GM18907 (cell line): ENCODE measurements at regions not wholly inside any gene's neighbourhood (a gene's known extent, or its start where the extent isn't known, plus 50 kb on each side); places are given as distances from the start of the nearest gene placed in this dataset.

ENCODE experiments used
- ATAC-seq: cut with Tn5 transposase; IDR thresholded peaks from one replicate; pipeline ENCODE4 v1.9.1; 2021; ENCODE audit warnings: mild to moderate bottlenecking, moderate library complexity; ENCODE audit not compliant: unreplicated experiment

GRCh38 chr14:38527502-38527878 lies 271.6 kb upstream of the CLEC14A start:
- no peak for ATAC-seq

GRCh38 chr14:38526826-38527501 lies 271.1 kb upstream of the CLEC14A start:
- no peak for ATAC-seq

DNA sequence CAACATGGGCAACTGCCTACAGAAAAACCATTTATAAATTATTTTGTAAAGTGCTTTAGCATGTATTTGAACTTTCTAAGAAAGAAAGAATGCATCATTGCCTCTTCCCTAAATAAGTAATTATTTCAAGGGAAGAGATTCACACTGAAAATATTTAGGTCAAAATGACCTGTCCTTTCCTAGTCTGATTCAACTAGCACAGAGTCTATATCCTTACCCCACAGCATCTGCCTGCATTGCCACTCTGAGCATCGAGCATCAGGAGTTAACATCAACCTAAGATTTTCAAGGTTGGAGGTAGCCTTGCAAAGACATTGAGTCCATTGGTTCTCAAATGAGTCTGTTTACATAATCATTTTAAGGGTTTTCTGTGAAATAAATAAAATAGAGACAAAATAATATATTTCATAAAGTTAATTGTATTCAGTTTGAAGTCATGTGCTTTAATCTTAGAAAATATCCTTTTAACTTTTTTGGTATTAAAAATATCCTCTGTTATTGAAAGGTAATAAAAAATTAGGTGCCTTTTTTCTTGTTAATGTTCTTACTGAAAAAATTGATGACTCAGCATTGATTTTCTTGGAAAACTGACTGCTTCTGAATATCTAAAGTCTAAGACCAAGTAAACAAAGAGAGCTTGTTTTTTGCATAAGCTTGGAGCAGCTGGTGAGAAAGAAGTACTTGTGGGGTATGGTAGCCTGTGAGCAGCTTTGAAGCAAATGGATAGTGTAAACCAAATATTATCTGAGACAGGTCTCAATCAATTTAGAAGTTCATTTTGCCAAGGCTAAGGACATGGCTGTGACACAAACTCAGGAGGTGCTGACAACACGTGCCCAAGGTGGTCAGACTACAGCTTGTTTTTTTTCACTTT lies 269.0 kb upstream of the CLEC14A start:
- ATAC-seq = no peak

DNA sequence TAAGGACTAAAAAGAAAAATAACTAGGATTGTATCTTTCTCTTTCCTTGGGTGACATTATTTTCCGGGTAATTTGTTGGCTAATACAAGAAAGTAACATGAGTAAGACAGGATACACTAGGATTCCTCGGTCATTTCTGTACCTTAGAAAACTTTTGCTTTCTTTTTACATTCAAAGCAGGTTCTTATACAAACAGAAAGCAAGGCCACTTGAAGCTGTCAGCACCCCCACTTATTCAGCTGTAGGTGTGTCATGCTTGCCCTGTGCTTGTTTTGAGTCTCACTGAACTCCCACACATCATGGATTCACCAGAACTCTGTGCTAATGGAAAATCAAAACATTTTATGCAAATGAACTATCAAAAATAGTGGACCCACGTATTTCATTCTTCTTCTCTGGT lies 266.8 kb upstream of the CLEC14A start:
- peak; percentile 38 for ATAC-seq

DNA sequence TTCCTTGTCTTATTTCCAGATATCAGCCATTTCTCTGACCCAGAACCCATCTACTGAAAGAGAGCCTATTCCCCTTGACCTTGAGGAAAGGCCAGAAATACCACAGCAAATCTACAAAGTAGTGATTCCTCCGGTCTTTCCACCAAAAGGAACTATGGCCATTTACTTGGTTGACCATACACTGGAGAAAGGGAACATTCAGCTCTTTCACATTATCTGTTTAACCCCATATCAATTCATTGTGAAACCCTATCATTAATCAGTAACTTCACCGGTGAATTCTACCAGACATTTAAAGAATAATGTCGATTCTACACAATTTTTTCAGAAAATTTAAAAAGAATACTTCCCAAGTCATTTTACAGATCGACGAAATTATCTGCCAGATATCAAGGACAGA lies 265.7 kb upstream of the CLEC14A start:
- no peak for ATAC-seq

GRCh38 chr14:38517426-38517825 lies 261.5 kb upstream of the CLEC14A start:
- no peak for ATAC-seq

GRCh38 chr14:38512236-38512635 lies 256.3 kb upstream of the CLEC14A start:
- ATAC-seq = no peak

DNA sequence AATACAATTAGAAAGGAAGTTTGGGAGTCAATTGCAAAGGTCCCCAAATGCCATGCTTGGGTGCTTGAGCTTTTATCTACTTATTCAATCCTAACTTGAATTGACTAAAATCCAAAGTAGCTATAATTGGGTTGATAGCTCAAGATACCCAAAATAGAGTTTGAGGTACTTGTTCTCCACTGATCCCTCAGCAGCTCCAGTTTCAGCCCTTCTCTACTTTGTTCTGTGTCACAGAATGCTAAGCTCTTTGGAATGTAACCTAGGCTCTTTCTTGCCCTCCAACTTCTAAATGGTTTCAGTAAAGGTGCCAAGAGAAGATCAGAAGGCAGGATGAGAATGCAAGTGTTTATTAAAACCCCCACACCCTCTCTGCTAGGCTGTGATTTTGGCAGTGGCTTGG lies 251.4 kb upstream of the CLEC14A start:
- ATAC-seq = no peak

DNA sequence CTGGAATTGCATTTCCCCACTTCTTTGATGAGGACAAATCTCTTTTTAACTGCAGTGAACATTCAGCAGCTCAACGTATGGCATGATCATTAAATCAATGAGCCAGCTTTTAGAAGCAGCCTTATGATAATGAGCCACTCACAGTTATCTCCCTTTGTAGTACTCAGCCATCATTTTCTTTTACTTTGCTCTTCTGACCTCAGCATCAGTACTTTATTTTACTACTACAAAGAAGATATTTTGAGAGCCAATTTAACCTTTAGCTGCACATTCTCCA lies 250.0 kb upstream of the CLEC14A start:
- no peak for ATAC-seq

DNA sequence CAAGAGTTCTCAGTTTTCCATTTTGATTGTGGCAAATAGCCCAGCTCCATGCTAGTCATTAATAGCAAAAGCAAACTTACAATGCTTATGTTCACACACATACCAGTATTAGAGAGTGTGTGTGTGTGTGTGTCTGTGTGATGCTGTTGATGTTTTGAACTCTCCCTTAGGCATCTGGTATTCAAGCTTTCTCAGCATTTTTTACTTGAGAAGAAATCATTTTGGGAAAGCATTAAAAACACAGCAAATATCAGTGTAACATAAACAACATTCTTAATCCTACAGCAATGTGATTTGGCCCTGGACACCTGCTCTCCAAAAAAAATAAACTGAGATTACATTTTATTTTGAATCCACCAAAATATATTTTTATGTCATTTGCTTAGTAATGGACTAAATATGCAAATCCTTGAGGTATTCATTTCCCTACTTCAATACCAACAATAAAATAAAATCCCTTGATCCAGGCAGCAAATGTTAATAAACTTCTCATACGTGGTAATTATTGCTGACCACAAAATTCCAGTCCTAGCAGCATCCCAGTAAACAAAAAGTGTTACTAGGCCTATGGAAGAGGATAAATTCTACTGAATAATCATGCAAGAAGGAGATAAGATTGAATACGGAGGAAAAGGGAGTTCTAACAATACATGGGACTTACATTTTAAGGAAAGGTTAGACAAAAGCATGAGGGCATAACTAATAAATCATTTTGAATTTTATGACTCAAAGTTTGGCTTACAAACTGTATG lies 249.5 kb upstream of the CLEC14A start:
- ATAC-seq = no peak

GRCh38 chr14:38504175-38504574 lies 248.3 kb upstream of the CLEC14A start:
- ATAC-seq = no peak

DNA sequence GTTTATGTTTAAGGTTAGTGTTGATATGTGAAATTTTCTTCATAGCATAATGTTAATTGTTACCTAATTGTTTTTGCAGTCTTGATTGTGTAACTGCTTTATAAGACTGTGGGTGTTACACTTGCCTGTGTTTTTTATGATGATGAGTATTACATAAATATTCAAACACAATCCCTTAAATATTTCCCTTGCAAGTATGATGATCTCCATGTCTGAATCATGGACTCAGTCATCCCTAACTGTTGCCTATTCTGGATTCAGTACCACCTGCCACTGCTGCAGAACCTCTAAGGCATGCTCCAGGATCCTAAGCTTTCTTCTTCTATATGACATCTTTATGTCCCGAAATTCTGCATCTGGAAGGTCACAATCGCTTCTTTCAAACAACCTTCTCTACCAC lies 246.3 kb upstream of the CLEC14A start:
- ATAC-seq = no peak

GRCh38 chr14:38500125-38500524 lies 244.2 kb upstream of the CLEC14A start:
- ATAC-seq = no peak

GRCh38 chr14:38496092-38496491 lies 240.2 kb upstream of the CLEC14A start:
- no peak for ATAC-seq

GRCh38 chr14:38490273-38490672 lies 234.4 kb upstream of the CLEC14A start:
- peak; percentile 98 for ATAC-seq

- ATAC-seq = no peak
Measured at GRCh38 chr14:38485026-38485425, 229.1 kb upstream of the CLEC14A start.

- ATAC-seq = no peak
Measured at GRCh38 chr14:38481952-38482678, 226.2 kb upstream of the CLEC14A start.

- no peak for ATAC-seq
Measured at GRCh38 chr14:38469156-38469555, 213.3 kb upstream of the CLEC14A start.

GRCh38 chr14:38442208-38442607 lies 186.3 kb upstream of the CLEC14A start:
- ATAC-seq = no peak

GRCh38 chr14:38432186-38432585 lies 176.3 kb upstream of the CLEC14A start:
- no peak for ATAC-seq

DNA sequence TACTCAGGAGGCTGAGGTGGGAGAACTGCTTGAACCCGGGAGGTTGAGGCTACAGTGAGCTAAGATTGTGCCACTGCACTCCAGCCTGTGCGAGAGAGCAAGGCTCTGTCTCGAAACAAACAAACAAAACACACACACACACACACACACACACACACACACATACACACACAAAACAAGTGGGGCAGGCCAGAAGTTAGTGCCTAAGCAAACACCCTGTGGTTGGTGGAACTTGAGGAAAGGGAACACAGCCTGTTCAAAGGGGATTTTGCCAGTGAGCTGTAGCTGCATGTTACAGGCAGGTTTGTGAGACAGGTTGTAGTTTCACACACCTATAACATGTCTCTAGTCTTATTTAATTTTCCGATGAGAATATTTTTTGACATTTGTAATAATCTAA lies 175.3 kb upstream of the CLEC14A start:
- ATAC-seq = no peak
